ENCODE measurements at regions not wholly inside any gene's neighbourhood (a gene's known extent, or its start where the extent isn't known, plus 50 kb on each side); places are given as distances from the start of the nearest gene placed in this dataset.
"Not testable (repeated sequence)": the region's sequence is repeated elsewhere in the genome, so short reads cannot be mapped to it uniquely, and the experiment has no call there.

DNA sequence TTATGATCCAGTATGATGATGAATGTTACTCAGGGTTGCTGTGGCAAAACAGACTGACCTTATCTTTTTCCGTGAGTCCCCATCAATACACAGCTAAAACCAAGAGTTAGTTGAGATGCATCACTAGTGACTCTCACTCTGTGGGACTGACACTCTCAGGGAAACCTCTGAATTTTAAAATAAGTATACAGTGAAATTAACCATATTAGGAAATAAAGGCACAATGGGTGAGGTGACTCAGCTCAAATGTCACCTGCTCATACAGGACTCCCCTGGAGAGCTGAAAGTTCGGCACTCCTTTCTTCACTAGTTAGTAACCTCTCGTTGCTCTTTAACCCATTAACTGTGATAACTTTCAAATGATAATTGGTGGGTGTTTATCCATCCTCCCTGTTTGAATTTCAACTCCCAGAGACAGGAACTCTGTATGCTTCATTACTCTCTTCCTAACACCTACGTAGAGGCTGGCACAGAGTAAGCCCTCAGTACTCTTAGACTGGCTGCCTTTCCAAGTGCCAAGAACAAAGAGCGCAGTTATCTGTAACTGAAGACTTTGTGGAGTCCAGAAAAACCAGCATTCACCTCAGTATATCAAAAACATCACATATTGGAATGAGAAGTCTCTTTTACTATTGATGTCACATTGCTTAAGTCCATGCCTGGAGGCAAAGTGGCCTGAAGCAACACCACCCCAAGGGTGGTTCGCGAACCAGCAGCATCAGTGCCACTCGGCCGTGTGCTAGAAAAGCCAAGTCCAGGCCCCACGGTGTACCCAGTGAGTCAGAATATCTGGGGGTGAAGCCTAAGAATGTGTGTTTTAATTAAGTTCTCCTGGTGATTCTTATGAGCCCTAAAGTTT is 91.1 kb downstream of the NIBAN1 start:
- DNase-seq, result no peak

DNA sequence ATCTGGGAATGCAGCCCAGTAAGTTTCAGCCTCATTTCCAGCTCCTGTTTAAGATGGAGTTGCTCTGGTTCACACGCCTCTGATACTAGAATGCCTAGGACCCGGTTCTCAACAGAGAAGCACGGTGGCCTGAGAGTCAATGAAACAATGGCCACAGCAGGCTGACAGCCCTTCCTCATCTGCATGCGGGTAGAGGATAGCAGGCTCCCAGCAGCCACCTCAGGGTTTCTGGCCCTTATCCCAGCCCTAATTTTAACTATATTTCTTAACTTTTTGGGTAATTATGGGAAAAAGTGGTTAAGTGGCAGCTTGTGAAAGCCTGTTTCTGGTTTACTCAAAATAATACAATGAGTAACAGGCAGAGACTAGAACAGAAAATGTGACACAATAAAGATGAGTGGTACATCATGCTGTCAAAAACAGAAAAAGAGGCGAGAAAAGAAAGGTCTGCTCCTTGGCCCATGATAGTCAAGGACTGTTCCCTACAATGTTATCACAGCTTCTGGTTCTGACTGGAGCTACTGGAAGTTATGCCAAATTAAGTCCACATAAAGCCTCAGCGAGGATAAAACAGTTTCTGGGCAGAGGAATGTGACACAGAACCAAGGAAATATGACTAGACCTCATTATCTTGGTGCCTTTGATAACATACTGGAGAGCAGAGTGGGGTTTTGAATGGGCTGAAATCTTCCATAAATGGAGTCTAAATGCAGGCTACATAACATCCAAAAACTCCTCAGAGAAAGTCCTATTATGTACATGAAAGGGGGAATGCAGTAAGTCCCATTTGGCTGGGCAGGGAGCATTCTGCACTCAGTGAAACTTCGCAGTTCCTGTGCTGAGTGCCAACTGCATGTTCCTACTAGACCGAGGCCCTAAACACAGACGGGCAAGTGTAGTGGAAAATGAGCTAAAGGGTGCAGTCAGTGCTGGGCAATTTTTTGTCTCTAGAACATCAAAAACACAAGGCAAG is 92.1 kb downstream of the NIBAN1 start:
- peak; percentile 41 for DNase-seq

DNA sequence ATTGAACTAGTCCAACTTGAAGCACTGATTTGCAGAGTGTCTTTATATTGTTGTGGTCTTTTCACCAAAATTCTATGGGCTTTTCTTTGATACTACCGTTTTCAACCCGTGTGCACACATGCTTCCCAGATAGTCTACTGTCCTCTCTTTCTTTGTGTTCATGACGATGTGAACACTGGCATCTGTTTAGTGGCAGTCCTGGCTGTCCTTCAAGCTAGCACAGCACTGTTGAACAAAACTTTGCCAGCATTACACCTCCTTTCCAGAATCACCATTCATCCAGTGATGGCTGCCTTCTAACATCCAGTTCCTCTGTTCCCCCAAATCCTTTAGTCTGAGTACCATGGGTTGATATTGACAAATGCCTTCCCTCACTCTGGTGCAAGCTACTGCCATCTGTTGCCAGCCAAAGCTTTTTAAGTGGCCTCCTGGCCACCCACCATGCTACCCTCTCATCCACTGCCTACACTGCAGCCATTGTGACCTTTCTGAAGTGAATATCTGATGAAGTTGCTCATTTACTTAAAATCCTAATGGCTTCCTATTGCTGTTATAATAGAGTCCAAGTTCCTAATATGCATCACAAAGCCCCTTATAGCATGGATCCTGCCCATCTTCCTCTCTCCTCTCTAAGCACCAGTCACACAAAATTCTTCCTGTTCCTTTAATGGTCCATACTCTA is 94.3 kb downstream of the NIBAN1 start:
- no peak for DNase-seq

DNA sequence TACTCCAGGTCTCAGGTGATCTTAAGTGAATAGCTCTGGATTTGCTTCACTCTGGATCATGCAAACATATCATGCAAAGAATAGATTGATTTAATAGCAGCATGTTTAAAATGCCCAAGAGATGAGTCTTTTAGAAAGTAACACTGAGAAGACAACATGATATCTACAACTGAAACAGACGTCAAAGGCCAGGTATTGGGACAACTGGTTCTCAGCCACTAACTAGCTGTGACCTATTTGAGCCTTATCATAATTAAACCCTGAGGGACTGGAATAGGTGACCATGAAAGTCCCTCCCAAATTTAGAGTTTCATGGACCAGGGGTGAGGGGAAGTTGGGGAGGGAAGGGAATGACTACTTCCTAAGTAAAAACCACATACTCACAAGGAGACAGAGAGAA is 95.7 kb downstream of the NIBAN1 start:
- DNase-seq, result no peak

DNA sequence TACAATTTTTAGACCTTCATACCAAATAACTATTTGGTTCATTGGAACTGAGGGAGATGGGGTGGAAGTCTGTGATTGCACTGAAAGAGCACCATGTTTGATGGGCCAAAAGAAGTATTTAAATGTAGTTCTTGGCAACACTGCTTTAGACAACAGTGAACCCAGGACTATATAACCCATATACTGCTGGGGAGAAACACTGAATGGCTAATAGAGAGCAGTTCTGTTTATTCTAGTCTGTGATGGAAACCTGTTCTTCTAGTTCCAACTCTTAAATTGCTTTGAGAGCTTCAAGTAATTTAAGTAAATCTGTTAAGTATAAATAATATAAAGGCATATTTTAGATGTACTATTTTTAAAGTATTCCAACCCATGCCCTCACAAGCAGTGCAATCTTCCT is 96.3 kb downstream of the NIBAN1 start:
- no peak for DNase-seq

DNA sequence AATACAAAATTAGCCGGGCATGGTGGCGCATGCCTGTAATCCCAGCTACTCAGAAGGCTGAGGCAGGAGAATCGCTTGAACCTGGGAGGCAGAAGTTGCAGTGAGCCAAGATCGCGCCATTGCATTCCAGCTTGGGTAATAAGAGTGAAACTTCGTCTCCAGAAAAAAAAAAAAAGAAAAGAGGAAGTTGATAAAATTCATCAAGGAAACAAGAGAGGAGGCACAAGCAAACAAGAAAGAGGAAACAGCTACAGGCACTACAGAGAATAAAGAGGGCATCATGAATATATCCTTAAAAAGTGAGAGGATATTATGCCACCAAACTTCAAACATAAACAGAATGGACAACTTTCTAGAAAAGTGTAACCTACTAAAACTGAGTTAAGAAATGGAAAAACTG is 98.3 kb downstream of the NIBAN1 start:
- not testable (repeated sequence) for DNase-seq

DNA sequence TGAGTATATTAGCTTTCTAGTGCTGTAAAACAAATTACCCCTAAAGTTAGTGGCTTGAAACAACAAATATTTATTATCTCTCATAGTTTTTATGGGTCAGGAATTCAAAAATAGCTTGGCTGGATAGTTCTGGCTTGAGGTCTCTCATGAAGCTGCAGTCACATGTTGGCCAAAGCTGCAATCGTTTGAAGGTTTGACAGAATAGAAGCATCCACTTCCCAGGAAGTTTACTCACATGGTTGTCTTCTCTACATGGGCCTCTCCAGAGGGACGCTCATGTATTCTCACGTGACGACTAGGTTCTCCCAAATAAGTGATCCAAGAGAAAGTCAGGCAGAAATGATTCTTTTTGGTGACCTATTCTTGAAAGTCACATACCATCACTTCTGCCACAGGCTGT is 99.1 kb downstream of the NIBAN1 start:
- no peak for DNase-seq

DNA sequence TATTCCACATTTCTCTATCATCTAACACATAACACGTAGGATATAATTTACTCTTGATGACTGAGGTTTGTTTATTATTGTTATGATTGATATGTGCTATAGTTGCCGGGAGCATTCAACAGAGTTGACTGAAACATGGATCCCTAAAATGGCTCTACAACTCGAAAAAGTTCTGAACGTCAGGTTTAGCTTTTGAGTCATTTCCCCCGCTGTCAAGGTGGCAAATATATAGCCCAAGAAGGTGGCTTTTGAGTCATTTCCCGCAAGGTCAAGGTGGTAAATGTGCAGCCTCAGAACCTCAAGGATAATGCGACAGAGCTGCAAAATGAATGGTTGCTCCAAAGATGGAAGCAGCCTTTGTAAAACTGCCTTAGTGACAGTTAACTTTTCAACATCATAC is 104.0 kb downstream of the NIBAN1 start:
- no peak for DNase-seq

DNA sequence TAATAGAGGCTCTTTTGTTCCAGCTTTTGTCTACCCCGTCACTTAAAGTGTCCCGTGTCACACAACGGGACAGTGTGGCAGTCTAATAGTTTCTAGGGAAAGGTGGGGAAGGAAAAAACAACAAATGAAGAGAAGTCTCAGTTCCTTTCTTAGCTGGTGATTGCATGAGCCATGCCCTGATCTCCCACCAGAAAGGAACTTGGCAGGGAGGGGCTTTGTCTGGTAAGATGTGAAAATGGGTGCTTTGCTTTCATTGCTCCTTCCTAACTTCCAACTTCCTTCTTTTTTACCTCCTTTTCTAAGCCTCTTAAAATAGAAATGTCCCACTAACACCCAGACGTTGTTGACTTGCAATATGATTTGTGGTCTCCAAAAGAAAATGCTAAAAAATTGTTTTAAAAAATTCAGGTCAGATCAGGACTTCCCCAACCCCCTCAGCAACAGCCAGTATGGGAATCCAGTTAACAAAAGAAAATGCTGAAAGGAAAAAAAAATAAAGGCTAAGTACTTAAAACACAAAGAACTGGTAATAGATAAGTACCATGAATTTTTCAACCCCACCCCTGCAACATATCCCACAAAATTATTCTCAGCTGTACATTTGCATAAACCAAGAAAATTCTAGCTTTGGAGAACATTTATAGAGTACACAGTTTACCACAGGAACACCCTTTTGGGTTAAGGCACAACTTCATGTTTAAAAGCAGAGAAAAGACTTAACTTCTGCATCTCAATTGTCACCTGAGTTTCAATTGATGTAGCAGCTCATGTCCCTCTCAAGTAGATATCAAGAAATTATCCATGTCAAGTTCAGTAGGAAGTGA is 106.2 kb downstream of the NIBAN1 start:
- DNase-seq, result no peak

DNA sequence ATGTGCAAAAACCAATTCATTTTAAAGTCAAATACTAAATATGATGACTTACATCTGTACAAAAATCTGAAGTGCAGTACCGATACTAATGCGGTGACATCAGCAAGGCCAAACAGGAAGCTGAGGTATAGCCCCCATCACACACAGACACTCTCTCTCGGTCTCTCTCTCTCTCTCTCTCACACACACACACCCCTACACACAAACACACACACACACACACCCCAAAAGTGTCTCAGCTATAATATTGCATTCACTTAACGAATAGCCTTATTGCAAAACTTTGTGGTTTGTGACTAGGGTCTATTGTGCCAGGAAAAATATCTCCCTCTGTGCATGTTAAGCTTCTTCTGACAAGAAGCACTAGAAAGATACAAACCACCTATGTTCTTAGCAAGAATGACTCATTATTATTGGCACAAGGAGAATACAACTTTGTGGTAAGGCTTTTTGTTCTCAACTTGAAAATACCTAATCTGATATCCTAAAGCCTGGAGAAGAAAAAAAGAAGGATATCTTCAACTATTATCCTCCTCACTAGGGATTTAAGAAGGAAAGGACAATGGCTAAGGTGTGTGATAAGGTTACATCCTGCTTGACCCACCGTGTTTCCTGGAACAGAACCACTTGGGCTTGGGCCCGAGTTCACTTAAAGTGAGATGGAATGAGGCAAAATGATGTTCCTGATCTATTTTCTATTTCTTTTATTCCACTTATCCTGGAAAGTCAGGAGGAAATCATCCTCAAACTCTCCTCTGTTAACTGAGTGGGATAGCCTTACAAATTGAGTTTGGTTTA is 107.1 kb downstream of the NIBAN1 start:
- peak; percentile 97 for DNase-seq

DNA sequence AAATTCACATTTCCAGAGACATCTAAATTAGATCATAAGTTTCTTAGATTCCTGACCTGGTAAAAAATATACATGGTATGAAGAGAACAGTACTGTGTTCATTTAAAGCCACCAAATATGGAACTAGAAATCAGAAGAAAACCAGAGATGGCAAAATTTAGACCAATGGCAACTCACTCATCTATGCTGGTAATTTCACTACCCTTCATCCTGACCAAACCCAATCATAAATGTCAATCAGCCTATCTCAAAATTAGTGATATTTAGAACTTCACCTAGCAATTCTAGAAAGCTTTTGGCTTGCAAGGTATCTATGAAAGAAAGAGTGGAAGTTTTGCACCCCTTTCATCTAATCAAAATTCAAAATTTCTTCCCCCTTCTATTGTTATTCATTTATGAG is 107.7 kb downstream of the NIBAN1 start:
- DNase-seq, result no peak

DNA sequence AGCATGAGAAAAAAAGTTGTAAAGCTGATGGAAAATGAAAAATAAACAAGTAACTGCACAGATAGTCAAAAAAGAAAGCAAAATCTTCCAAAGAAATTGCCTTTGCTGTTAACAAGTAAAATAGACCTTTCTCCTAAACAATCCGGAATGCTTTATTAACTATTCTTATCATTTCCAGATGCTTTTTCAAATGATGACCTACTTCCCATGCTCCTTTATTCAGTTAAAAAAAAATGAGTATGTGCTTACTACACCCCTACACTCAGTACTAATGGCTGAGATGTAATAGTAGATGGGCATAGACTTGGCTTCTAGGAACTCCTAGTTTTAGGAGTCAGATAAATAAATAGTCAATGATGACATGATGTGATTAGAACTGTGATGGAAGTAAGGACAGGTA is 108.5 kb downstream of the NIBAN1 start:
- no peak for DNase-seq

DNA sequence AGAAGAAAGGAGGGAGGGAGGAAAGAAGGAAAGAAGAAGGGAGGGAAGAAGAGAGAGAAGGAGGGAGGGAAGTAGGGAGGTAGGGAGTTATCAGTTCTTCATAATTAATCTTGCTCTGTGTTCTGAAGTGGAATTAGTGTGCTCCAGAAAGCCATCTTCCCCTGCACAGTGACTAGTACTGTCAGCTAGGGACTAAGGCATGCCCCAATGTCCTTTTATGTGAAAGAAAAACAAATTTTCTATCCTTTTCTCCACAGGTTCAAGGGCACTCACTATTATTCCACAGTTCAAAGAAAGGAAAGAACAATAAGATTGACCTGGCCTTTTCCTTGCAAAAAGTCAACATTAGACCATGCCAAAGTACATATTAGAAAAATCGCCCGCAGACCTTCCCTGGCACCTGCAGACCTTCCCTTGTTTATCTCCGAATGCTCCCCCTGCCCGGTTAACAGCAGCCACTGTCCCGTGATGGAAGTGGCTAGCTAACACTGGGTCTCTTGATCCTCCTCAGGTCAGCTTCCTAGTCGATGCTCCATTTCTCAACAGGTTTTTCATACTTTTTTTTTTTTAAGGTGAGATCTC is 107.2 kb upstream of the EDEM3 start:
- DNase-seq, result no peak

DNA sequence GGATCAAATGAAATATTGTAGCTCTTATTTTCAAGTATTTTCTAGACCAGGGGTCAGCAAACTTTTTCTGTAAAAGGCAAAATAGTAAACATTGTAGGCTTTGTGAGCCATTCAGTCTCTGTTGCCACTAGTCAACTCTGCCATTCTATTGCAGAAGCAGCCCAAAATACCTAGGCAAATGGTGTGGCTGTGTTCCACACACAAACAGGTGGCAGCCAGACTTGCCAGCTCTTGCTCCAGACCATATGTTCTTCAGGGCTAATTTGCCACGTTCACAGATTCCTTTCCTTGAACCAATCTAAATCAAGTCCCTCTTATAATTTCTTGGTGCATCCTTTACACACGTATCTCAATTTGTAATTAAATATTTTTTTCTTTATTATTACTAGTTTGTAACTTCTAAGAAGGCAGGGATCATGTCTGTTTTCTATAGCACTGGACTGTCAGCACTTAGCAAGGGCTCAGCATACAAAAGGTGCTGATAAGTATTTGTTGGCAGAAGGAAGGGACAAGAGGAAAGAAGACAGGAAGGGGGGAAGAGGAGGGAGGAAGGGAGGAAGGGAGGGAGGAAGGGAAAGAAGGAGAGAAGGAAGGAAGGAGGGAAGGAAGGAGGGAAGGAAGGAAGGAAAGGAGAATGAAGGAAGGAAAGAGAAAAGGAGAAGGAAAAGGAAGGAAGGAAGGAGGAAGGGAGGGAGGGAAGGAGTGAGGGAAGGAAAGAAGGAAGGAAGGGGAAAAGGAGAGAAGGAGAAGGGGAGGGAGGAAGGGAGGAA is 106.5 kb upstream of the EDEM3 start:
- DNase-seq, result no peak

DNA sequence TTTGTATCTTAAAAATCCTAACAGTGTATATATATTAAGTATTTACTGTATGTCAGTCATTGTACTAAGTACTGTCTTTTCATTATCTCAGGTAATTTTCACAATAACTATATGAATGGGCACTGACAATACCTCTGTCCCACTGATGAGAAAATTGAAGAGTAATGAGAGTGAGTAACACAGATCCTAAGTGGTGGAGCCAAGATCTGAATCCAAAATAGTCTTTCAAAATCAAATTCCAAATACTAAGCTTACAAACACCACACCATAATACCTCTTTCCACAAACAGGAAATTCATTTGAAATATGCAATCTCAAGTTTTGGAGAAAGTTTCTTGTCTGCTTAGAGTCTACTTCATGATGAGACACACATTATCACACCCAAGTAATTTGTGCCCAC is 105.9 kb upstream of the EDEM3 start:
- no peak for DNase-seq

DNA sequence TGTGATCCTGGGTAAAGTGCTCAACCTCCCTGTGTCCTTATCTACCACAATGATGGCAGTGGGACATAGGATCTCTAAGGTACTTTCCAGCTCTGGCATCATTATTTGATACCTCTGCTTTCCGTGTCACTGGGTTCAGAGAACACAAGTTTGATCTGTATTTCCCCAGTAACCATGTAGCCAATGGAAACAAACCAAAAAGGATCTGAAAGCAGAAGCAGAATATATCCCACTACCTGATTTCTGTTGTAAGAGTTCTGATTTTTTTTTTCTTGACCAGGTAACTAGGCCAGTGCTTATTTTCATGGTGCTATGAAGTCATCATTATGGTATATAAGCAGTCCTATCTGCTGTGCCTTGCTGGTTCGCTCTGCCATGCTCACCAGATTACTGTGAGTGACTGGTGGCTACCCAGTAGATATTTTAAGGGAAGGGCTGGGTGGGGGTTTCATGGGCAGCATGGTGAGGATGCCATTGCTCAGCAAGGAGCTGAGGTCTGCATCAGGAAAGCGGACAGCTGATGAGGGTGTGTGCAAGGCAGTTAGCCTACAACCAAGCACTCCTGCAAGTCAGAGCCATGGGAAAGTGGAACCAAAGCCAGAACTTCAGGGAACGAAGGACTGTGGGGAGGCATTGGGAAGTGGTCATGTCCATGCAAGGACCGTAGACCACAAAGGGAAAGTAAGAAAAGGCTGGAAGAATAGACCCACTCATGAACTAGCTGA is 104.9 kb upstream of the EDEM3 start:
- DNase-seq, result no peak

DNA sequence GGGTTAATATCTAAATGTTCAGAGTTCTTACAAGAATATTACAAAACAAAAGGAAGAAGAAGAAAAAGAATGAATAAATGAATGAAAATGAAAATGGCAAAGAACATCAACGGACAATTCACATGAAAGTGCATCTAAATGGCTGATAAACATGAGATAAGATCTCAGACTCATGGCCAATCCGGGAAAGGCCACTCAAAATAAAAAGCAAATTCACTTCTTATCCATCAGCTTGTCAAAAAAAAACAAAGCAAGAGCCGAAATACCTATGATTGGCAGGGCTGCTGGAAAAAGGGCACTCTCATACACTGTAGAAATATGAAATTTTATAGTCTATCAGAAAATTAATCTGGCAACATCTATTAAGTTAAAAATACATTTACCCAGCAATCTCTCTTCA is 103.6 kb upstream of the EDEM3 start:
- no peak for DNase-seq

DNA sequence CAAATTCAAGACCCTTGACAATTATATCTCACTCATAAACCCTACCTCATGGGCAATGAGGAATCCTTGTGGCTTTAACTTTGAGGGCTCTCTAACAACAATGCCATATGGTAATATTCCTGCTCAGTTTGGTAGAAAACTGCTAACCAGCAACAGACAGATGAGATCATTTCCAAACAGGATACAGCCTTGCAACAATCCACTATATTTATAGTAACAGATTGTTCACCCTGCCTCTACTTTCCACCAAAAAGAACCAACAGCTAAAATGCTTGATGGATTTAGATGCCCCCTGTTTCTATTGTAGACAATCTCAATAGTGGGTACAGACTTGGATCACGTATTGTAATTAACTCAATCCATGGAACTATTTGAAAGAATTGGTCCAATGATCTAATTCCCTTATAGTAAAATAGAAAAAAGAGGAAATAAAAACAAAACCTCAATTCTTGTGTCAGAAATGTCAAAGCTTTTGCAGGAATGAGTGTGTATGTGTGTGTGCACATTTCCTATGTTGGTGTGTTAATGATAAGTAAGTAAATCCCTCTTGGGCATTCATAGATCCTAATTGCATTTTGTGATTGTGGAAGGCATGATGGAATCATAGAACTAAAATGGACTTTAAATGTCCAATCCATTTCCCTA is 100.0 kb upstream of the EDEM3 start:
- DNase-seq, result peak; percentile 66

DNA sequence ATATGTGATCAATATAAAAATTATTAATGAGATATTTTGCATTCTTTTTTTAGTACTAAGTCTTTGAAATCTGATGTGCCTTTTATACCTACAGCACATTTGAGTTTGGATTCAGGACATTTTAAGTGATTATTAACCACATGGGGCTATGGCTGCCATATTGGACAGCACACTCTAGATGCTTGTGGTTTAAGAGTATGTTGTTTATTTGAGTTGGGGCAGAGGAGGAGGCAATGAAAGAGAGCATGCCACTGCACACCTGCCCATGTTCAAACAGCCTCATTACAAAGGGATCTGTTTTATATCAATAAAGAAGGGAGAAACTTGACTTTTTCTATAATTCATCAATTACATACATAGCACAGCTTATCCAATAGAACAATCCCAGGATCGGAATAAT is 99.4 kb upstream of the EDEM3 start:
- no peak for DNase-seq

Measured in fibroblast of skin of right biceps (primary cell).